ENCODE measurements at regions not wholly inside any gene's neighbourhood (a gene's known extent, or its start where the extent isn't known, plus 50 kb on each side); places are given as distances from the start of the nearest gene placed in this dataset.

DNA sequence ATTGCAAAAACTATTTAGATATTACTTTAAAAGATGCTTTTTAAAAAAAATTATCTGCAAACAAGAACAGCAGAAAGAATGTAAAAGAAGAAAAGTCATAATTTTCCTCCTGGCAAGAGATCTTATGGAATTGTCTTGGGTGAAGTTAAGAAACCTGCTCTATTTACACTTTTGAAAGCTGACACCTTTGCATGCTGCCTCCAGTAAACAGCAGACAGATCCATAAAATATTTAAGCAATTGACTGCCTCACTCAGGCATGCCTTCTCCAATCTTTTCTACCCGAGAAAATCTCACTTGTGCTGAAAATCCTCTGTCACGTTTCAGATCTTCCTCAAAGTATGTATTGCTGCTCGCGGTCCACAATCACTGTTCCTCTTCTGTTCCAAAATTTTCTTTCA lies 107.9 kb upstream of the ZP4 start:
- peaks cover 2% of the 10 kb centered on the region for H3K9me3 Mint-ChIP-seq (ENCODE audit: unreplicated experiment)
- Histone ChIP-seq H3K79me2 (ENCODE audit: insufficient read depth, low read length) (no peaks in the 10 kb centered on the region), H3K27me3 (ENCODE audit: insufficient read depth, low read length) (no peaks in the 10 kb centered on the region), H3K4me3 (ENCODE audit: insufficient read depth, low read depth, low read length) (no peak overlapping the region), H4K20me1 (ENCODE audit: insufficient read depth, low read length) (no peaks in the 10 kb centered on the region), H3K4me1 (ENCODE audit: insufficient read depth, low read length) (no peaks in the 10 kb centered on the region), H3K36me3 (ENCODE audit: insufficient read depth, low read length) (no peaks in the 10 kb centered on the region), H3K4me2 (ENCODE audit: low read length) (no peak overlapping the region), H2AFZ (ENCODE audit: low read depth, low read length) (no peak overlapping the region), H3K9me3 (ENCODE audit: insufficient read depth, low read depth, low read length) (no peaks in the 10 kb centered on the region), H3K9ac (ENCODE audit: low read length) (no peak overlapping the region), H3K27ac (ENCODE audit: low read depth, low read length) (no peak overlapping the region)
- H3K4me1 Mint-ChIP-seq (ENCODE audit: low read depth, unreplicated experiment), result peaks cover 2% of the 10 kb centered on the region
- no peak overlapping the region for H3K4me3 Mint-ChIP-seq (ENCODE audit: unreplicated experiment)
- H3K36me3 Mint-ChIP-seq (ENCODE audit: low read depth, unreplicated experiment), result no peaks in the 10 kb centered on the region
- DNase-seq (ENCODE audit: low read depth) (no peak), FAIRE-seq (no peak)
- no peaks in the 10 kb centered on the region for H3K27me3 Mint-ChIP-seq (ENCODE audit: low read depth, unreplicated experiment)
- H3K27ac Mint-ChIP-seq (ENCODE audit: unreplicated experiment), result no peak overlapping the region
- no peak for TF ChIP-seq EZH2 (IDR thresholded peaks at IDR 0.05; ENCODE audit: insufficient read depth, low read length)

DNA sequence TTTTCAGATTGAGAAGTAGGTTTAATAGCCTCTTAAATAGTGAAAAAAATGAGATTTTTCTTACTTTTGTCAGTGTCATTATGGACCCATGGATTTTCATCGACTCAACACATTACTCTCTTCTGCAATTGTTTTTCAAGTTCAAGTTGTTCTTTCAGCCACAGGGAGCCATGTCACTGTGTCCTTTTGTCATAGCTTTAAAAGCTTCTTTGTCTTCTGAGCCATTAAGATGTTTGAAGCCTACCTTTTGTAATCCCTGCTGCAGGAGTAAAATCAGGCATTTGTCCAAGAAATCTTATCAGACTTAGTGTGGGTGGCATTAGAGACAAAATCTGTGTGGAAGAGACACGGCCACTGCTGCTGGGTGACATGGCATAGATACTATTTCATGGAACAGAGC lies 92.8 kb upstream of the ZP4 start:
- peaks cover 2% of the 10 kb centered on the region for H3K27me3 Mint-ChIP-seq (ENCODE audit: low read depth, unreplicated experiment)
- H3K4me1 ChIP-seq (ENCODE audit: insufficient read depth, low read length), result no peaks in the 10 kb centered on the region
- no peak overlapping the region for H3K9ac ChIP-seq (ENCODE audit: low read length)
- H3K9me3 Mint-ChIP-seq (ENCODE audit: unreplicated experiment), result no peaks in the 10 kb centered on the region
- no peak overlapping the region for H2AFZ ChIP-seq (ENCODE audit: low read depth, low read length)
- no peaks in the 10 kb centered on the region for H3K36me3 Mint-ChIP-seq (ENCODE audit: low read depth, unreplicated experiment)
- H3K27me3 ChIP-seq (ENCODE audit: insufficient read depth, low read length), result no peaks in the 10 kb centered on the region
- no peak overlapping the region for H3K4me2 ChIP-seq (ENCODE audit: low read length)
- no peak overlapping the region for H3K27ac Mint-ChIP-seq (ENCODE audit: unreplicated experiment)
- H4K20me1 ChIP-seq (ENCODE audit: insufficient read depth, low read length), result no peaks in the 10 kb centered on the region
- H3K27ac ChIP-seq (ENCODE audit: low read depth, low read length), result no peak overlapping the region
- no peaks in the 10 kb centered on the region for H3K4me1 Mint-ChIP-seq (ENCODE audit: low read depth, unreplicated experiment)
- DNase-seq (ENCODE audit: low read depth) (no peak), FAIRE-seq (no peak)
- no peaks in the 10 kb centered on the region for H3K9me3 ChIP-seq (ENCODE audit: insufficient read depth, low read depth, low read length)
- H3K4me3 ChIP-seq (ENCODE audit: insufficient read depth, low read depth, low read length), result no peak overlapping the region
- H3K4me3 Mint-ChIP-seq (ENCODE audit: unreplicated experiment), result no peak overlapping the region
- TF ChIP-seq, protein P1, sequence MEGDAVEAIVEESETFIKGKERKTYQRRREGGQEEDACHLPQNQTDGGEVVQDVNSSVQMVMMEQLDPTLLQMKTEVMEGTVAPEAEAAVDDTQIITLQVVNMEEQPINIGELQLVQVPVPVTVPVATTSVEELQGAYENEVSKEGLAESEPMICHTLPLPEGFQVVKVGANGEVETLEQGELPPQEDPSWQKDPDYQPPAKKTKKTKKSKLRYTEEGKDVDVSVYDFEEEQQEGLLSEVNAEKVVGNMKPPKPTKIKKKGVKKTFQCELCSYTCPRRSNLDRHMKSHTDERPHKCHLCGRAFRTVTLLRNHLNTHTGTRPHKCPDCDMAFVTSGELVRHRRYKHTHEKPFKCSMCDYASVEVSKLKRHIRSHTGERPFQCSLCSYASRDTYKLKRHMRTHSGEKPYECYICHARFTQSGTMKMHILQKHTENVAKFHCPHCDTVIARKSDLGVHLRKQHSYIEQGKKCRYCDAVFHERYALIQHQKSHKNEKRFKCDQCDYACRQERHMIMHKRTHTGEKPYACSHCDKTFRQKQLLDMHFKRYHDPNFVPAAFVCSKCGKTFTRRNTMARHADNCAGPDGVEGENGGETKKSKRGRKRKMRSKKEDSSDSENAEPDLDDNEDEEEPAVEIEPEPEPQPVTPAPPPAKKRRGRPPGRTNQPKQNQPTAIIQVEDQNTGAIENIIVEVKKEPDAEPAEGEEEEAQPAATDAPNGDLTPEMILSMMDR (IDR thresholded peaks at IDR 0.05; ENCODE audit: insufficient read depth, low read depth, low read length), result no peak
- TF ChIP-seq EZH2 (IDR thresholded peaks at IDR 0.05; ENCODE audit: insufficient read depth, low read length), result no peak
- no peaks in the 10 kb centered on the region for H3K79me2 ChIP-seq (ENCODE audit: insufficient read depth, low read length)
- no peaks in the 10 kb centered on the region for H3K36me3 ChIP-seq (ENCODE audit: insufficient read depth, low read length)

DNA sequence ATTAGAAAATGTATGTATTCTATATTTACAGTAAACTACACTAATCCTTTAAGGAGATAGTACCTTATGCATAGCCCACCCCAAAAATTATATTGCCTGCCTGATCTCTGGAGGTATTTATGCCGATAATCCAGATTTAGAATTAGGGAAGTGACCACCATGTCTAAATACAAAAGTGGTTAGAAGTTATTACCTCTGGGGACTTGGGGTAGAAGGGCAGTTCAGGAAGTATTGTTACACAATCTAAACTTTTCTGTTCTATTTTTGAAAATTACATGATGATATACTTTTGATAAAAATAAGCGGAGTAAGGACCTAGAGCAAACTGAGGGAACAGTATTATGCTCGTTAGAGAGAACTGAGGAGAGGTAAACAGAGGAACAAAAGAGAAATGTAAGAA lies 90.5 kb upstream of the ZP4 start:
- no peak overlapping the region for H3K27ac Mint-ChIP-seq (ENCODE audit: unreplicated experiment)
- H3K36me3 ChIP-seq (ENCODE audit: insufficient read depth, low read length), result no peaks in the 10 kb centered on the region
- no peaks in the 10 kb centered on the region for H3K36me3 Mint-ChIP-seq (ENCODE audit: low read depth, unreplicated experiment)
- H2AFZ ChIP-seq (ENCODE audit: low read depth, low read length), result no peak overlapping the region
- H3K9me3 Mint-ChIP-seq (ENCODE audit: unreplicated experiment), result no peaks in the 10 kb centered on the region
- no peak overlapping the region for H3K4me3 ChIP-seq (ENCODE audit: insufficient read depth, low read depth, low read length)
- H3K79me2 ChIP-seq (ENCODE audit: insufficient read depth, low read length), result no peaks in the 10 kb centered on the region
- H3K9ac ChIP-seq (ENCODE audit: low read length), result no peak overlapping the region
- no peak overlapping the region for H3K4me2 ChIP-seq (ENCODE audit: low read length)
- H3K4me3 Mint-ChIP-seq (ENCODE audit: unreplicated experiment), result no peak overlapping the region
- H3K9me3 ChIP-seq (ENCODE audit: insufficient read depth, low read depth, low read length), result no peaks in the 10 kb centered on the region
- peaks cover 4% of the 10 kb centered on the region for H3K4me1 Mint-ChIP-seq (ENCODE audit: low read depth, unreplicated experiment)
- peaks cover 2% of the 10 kb centered on the region for H3K27me3 Mint-ChIP-seq (ENCODE audit: low read depth, unreplicated experiment)
- no peaks in the 10 kb centered on the region for H3K27me3 ChIP-seq (ENCODE audit: insufficient read depth, low read length)
- no peak overlapping the region for H3K27ac ChIP-seq (ENCODE audit: low read depth, low read length)
- no peaks in the 10 kb centered on the region for H4K20me1 ChIP-seq (ENCODE audit: insufficient read depth, low read length)
- no peak for TF ChIP-seq EZH2 (IDR thresholded peaks at IDR 0.05; ENCODE audit: insufficient read depth, low read length)
- TF ChIP-seq, protein P1 (IDR thresholded peaks at IDR 0.05; ENCODE audit: insufficient read depth, low read depth, low read length), result no peak
- no peaks in the 10 kb centered on the region for H3K4me1 ChIP-seq (ENCODE audit: insufficient read depth, low read length)
- FAIRE-seq (no peak), DNase-seq (ENCODE audit: low read depth) (no peak)

Measured in astrocyte (in vitro differentiated cells and primary cell).